GM18507 (cell line): ENCODE measurements at regions not wholly inside any gene's neighbourhood (a gene's known extent, or its start where the extent isn't known, plus 50 kb on each side); places are given as distances from the start of the nearest gene placed in this dataset.
A peak's percentile ranks its signal among the peaks of the same experiment; 100 is the strongest.

Experiments used
- DNase-seq: peaks from one replicate; pipeline ENCODE4 v3.0.0; 2011; ENCODE audit warnings: low read depth; ENCODE audit not compliant: insufficient read length; ENCODE audit errors: extremely low spot score
- FAIRE-seq: peaks from 2 replicates; lab custom pipeline; 2011; peaks lifted over from hg19 to GRCh38; lab: Jason Lieb, UNC

DNA sequence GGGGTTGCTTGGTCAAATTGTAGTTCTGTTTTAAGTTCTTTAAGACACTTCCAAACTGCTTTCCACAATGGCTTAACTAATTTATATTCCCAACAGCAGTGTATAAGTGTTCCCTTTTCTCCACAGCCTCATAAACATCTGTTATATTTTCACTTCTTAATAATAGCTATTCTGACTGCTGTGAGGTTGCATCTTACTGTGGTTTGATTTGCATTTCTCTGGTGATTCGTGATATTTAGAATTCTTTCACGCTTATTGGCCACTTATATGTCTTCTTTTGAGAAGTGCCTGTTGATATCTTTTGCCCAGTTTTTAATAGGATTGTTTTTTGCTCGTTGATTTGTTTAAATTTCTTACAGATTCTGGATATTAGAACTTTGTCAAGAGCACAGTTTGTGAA, 278.6 kb upstream of the ITM2A start:
- no peak for FAIRE-seq
- no peak for DNase-seq

- FAIRE-seq = no peak
- DNase-seq = no peak
Observed at GRCh38 chrX:79631526-79631925, 264.4 kb upstream of the ITM2A start.

DNA sequence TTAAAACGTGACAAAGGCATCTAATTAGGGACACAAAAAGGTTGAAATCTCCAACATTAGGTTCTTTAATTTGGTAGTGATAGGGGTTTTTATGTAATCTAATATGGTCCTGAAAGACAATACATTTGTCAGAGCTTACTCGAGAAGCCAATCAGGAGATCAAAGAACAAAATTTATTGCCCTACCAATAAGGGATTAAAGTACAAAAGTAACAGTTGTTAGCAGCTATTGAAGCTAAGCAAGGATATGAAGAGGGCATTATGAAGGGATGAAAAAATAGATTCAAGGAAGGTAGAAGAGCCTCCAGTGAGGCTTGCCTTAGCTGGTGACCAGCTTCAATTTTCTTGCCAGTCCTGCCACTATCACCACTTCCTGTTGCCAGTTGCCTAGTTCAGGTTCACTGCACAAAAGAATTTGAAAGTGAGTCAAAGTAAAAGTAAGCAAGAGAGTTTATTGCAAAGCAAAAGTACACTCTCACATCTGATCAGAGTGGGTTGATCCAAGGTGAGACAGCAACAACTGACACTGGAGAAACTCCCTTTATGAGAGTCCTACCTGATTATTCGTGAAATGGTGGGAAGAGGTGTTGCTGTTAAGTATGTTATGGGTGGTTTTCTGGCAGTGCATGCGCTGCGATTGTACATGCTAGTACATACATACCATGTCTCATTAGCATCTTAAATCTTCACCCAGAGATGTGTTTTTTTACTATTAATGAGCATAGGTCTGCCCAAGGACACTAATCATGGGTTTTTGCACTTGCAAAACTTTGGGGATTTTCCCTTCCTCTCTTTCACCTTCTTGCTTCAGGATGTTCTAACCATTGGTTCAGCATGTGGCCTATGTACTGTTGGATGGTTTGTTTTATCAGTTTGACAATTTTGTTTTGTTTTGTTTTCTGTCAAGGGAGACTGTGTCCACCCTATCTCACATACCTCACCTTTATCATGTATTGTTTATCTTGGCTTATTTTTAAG, 263.2 kb upstream of the ITM2A start:
- DNase-seq = no peak
- FAIRE-seq = peak; percentile 60

DNA sequence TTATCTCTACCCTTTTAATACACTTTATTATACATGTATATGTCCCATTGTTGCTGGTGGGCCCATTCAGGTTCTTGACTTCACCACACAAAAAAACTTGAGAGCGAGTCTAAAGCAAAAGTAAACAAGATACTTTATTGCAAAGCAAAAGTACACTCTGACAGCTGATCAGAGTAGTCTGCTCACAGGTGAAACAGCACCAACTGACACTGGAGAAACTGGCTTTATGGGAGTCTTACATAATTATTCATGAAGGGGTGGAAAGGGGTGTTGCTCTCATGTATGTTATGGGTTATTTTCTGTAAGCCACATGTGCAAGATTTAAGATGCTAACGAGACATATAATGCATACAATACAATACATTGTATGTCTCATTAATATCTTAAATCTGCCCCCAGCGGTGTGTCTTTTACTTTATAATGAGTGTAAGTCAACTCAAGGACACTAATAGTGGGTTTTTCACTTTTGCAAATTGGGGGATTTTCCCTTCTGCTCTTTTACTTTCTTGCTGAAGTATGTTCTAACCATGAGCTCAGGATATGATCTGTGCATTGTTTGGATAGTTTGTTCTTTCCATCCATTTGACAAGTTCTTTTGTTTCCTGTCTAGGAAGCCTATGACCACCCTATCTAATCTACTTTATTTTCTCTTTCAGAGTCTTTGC, 256.1 kb upstream of the ITM2A start:
- peak; percentile 29 for FAIRE-seq

GRCh38 chrX:79618280-79618679, 251.1 kb upstream of the ITM2A start:
- DNase-seq (no peak), FAIRE-seq (no peak)

More for the DNA sequence above, 256.1 kb upstream of the ITM2A start:
- no peak for DNase-seq

- FAIRE-seq = no peak
- no peak for DNase-seq
Observed at GRCh38 chrX:79604364-79604763, 237.2 kb upstream of the ITM2A start.

DNA sequence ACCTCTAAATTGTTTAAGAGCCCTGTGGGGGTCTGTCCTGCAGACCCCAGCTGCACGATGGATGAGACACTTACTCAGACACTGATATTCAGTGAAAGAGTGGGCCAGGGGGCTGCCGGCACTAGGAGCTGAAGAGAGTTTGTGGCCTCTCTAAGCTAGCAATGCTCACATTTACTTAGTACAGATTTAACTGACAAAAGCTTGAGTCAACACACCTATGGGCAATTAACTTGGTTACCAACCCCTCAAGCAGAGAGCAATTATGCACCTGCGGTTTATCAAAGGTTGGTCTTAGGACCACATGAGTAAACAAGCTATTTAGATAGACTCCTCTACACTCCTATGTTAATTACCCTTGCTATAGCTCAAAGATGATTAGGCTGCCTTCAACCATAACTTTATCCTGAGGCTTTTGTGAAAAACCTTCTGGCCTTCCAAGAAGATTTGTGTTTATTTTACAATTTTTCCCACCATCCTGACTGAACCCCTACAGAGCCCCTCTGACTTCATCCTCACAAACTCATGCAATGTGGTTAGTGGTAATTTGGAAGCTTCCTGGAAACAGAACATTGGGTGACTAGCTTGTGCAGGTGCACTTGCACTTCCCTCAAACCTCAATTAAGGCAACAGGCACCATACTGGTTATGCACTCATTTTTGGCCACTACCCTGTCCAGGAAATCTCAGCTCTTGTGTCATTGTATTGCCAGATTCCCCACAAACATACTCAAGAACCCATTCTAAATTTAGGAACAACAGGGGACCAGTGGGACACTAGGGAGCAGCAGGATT, 234.4 kb upstream of the ITM2A start:
- FAIRE-seq (no peak), DNase-seq (no peak)

DNA sequence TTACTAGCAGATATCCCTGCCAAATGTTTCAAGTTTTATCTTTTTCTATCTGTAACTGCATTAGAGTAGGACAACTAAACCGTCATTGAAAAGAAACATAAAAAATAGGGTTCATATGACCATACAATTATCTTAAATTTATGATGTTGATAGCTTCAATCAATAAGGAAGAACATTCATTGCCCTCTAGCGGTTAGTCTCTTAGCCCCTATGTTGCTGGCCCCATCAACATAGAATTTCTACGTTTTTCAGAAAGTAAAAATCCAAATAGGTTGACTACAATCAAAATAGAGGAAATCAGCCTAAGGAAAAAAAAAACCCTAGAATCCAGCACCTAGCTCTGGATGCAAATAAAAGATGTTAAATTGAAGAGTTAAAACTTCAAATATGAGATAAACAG, 225.1 kb upstream of the ITM2A start:
- DNase-seq (no peak), FAIRE-seq (no peak)

DNA sequence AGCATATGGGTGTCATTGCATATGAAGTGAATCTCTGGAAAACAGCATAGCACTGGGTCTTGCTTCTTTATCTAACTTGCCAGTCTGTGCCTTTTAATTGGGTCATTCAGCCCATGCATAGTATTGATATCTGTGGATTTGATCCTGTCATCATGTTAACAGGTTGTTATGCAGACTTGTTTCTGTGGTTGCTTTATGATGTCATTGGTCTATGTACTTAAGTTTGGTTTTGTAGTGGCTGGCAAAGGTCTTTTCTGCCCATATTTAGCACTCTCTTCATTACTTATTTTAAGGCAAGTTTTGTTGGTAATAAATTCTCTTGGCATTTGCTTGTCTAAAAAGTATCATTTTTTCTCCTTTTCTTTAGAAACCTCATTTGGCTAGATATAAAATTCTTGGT, 221.1 kb upstream of the ITM2A start:
- no peak for DNase-seq
- peak; percentile 33 for FAIRE-seq

GRCh38 chrX:79573760-79574159, 206.6 kb upstream of the ITM2A start:
- FAIRE-seq = peak; percentile 54
- no peak for DNase-seq

DNA sequence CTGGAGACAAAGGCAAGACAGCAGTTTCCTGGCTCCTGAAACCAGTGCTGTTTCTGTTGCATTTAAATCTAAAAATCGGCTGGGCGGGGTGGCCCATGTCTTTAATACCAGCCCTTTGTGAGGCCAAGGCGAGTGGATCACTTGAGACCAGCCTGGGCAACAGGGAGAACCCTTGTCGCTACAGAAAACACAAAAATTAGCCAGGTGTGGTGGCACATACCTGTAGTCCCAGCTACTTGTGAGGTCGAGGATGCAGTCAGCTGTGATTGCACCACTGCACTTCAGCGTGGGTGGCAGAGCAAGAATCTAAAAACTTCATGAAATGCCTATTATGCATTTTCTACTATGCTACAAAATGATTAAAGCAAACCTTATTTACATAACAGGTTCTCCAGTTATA, 205.4 kb upstream of the ITM2A start:
- DNase-seq (no peak), FAIRE-seq (no peak)

DNA sequence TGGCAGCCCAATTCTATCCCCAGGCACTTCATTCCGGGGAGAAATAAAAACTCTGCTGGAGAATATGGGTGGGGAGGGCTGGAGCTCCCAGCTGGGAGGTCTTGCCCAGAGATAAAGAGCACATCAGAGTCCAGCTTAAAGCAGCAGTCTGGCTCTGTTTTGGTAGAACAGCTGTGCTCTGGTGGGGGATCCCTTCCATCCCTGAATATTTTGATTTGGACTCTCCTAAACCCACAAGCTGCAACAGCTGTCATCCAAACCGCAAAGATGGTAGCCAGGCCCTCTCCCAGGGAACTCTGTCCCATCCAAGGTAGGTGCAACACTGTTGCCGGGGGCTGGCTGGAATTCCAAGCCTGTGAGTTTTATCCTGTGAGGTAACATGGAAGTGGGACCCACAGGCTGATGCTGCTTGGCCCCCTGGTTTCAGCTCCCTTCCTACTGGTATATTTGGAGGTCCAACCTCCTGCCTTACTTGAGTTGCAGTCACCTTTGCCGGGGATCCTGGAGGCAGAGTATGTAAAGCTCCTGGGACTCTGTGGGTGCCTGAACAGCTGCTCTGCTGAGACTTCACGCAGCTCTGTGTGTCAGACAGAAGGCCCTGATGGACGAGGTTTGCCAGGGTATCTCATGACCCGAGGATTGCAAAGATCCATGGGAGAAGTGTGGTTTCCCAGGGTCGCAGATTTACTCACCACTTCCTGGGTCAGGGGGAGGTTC, 203.5 kb upstream of the ITM2A start:
- DNase-seq (no peak), FAIRE-seq (no peak)

- FAIRE-seq (no peak), DNase-seq (no peak)
Observed at GRCh38 chrX:79568309-79568708, 201.2 kb upstream of the ITM2A start.

- FAIRE-seq = no peak
- no peak for DNase-seq
Observed at GRCh38 chrX:79564362-79564761, 197.2 kb upstream of the ITM2A start.

DNA sequence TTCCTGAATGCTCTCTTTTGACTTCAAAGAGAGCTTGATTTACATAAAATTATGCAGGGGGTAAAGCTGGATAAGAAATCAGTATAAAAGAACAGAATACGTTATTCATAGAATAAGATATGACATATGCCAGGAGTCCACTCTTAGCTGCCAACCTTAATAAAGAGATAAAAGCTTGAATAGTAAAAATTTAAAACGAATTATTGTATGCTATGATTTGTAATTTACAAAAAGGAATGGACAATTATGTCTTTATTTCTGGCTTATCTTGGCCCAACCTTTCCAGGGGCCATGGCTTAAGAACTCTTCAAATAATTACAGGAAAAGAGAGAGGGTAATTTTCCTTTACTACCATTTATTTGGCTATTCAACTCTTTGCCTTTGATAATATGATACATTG, 192.2 kb upstream of the ITM2A start:
- FAIRE-seq = no peak
- DNase-seq = no peak

- FAIRE-seq (no peak), DNase-seq (no peak)
Observed at GRCh38 chrX:79557212-79557611, 190.1 kb upstream of the ITM2A start.

DNA sequence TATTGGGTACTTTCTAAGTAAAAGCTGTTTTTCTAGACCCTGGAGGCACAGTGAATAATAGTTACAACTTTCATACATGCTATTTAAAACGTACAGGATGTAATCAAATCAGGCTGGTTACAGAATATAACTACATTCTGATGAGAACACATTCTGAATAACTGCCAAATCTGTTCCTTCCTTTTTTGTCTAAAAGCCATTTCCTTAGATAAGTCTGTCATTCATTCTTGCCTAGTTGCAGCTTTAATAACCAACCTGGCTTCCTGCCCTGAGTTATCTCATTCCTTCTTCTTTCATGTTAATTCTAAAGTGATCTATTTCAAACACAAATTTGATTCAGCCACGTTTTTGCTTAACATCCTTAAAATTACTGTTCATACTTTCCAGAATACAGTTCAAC, 189.7 kb upstream of the ITM2A start:
- FAIRE-seq = no peak
- DNase-seq = no peak

DNA sequence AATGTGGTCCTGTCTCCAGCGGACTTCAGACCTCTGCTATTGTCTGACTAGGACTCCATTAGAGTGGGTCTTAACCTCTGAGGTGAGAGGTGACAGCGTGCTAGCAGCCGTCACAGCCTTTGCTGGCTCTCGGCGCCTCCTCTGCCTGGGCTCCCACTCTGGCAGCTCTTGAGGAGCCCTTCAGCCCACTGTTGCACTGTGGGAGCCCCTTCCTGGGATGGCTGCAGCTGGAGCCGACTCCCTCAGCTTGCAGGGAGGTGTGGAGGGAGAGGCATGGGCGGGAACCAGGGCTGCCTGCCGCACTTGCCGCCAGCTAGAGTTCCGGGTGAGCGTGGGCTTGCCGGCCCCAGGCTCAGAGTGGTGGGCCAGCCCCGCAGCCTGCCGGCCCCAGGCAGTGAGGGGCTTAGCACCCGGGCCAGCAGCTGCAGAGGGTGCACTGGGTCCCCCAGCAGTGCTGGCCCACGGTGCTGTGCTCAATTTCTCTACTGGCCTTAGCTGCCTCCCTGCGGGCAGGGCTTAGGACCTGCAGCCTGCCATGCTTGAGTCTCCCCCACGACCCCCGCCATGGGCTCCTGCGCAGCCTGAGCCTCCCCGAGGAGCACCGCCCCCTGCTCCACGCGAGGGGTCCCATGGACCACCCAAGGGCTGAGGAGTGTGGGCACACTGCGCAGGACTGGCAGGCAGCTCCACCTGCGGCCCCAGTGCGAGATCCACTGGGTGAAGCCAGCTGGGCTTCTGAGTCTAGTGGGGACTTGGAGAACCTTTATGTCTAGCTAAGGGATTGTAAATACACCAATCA, 163.4 kb upstream of the ITM2A start:
- DNase-seq = no peak
- FAIRE-seq = no peak

DNA sequence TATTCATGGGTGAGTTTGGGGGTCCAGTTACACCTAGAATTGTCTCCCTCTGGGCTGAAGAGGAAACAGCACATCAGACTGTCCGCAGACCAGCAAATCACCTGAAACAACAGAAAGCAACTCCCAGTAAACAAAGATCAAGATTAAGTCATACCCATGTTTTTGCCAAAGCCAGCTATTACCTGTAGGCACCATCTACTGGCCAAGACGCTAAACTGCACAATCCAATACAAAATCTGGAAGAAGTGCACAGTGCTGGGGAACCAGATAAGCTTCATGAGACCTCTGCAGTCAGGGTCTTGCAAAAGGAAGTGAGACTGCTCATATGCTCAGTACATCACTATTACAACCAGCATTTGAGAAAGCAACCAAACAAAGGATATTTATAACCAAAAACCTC, 157.5 kb upstream of the ITM2A start:
- DNase-seq (no peak), FAIRE-seq (peak; percentile 70)
